IMR-90 (cell line): ENCODE measurements at regions not wholly inside any gene's neighbourhood (a gene's known extent, or its start where the extent isn't known, plus 50 kb on each side); places are given as distances from the start of the nearest gene placed in this dataset.

ENCODE experiments used
- ATAC-seq: fragments of 200-7000 bp; cut with Tn5 transposase; 2 replicates; pipeline ENCODE4 v1.9.1; 2020; ENCODE audit warnings: low read depth, mild to moderate bottlenecking, moderate library complexity
- BruUV-seq: library from RNA; stranded (reverse); fragments of 400-500 nt; replicated peaks from 2 replicates; lab custom pipeline; 2021; lab: Mats Ljungman, UMichigan
- CTCF ChIA-PET: fragments of 300-600 bp; formaldehyde crosslinking; extraction: SDS; loops from one replicate; lab custom pipeline; 2021; ENCODE audit warnings: antibody characterized with exemption; lab: Yijun Ruan, JAX
- POLR2A ChIA-PET: fragments of 300-600 bp; sonication (Branson Sonifier 250); formaldehyde crosslinking; loops from one replicate; lab custom pipeline; 2022; ENCODE audit warnings: antibody characterized with exemption; ENCODE audit not compliant: unreplicated experiment; lab: Charles Lee
- DNase-seq: peaks from one replicate; pipeline ENCODE4 v3.0.0; 2013
- H2AFZ ChIP-seq: replicated peaks from 2 replicates; pipeline ENCODE3; 2013; ENCODE audit warnings: low read length, mild to moderate bottlenecking; ENCODE audit not compliant: poor library complexity
- H2AK5ac ChIP-seq: 2 replicates; pipeline ENCODE4 v1.6.1; 2013; ENCODE audit warnings: low read depth, low read length, inconsistent platforms
- H2AK9ac ChIP-seq: replicated peaks from 2 replicates; pipeline ENCODE3; 2013; ENCODE audit warnings: mild to moderate bottlenecking, low read depth, low read length, moderate library complexity; ENCODE audit not compliant: poor library complexity
- H2BK120ac ChIP-seq: 2 replicates; pipeline ENCODE4 v1.6.1; 2013; ENCODE audit warnings: low read depth, low read length, inconsistent platforms
- H2BK15ac ChIP-seq: 3 replicates; pipeline ENCODE4 v1.6.1; 2013; ENCODE audit warnings: low read depth, low read length, inconsistent platforms
- H2BK20ac ChIP-seq: 2 replicates; pipeline ENCODE4 v1.6.1; 2013; ENCODE audit warnings: low read depth, mild to moderate bottlenecking, inconsistent platforms, low read length, moderate library complexity
- H2BK5ac ChIP-seq: 2 replicates; pipeline ENCODE4 v1.6.1; 2013; ENCODE audit warnings: mild to moderate bottlenecking, low read depth, low read length, inconsistent platforms; ENCODE audit not compliant: poor library complexity, severe bottlenecking
- H3K14ac ChIP-seq: replicated peaks from 2 replicates; pipeline ENCODE4 v1.6.1; 2013; ENCODE audit warnings: low read depth, low read length, inconsistent platforms
- H3K18ac ChIP-seq: 2 replicates; pipeline ENCODE4 v1.6.1; 2013; ENCODE audit warnings: low read depth, low read length, control low read depth
- H3K23ac ChIP-seq: 2 replicates; pipeline ENCODE4 v1.6.1; 2013; ENCODE audit warnings: low read depth, low read length, inconsistent platforms
- H3K27ac ChIP-seq: 2 replicates; pipeline ENCODE4 v1.5.1; 2013; ENCODE audit warnings: mild to moderate bottlenecking, control low read depth, low read length; ENCODE audit not compliant: insufficient read depth
- H3K27me3 ChIP-seq: 2 replicates; pipeline ENCODE4 v1.6.1; 2013; ENCODE audit warnings: low read length; ENCODE audit not compliant: control insufficient read depth, insufficient read depth
- H3K36me3 ChIP-seq: 2 replicates; pipeline ENCODE4 v1.6.1; 2013; ENCODE audit warnings: low read length, mixed read lengths; ENCODE audit not compliant: control insufficient read depth, insufficient read depth
- H3K4ac ChIP-seq: 2 replicates; pipeline ENCODE4 v1.6.1; 2013; ENCODE audit warnings: low read depth, low read length, inconsistent platforms
- H3K4me1 ChIP-seq: 2 replicates; pipeline ENCODE4 v1.6.1; 2013; ENCODE audit warnings: low read length, mixed read lengths; ENCODE audit not compliant: control insufficient read depth, insufficient read depth
- H3K4me2 ChIP-seq: 2 replicates; pipeline ENCODE4 v1.6.1; 2013; ENCODE audit warnings: low read depth, mild to moderate bottlenecking, control low read depth, low read length, moderate library complexity
- H3K4me3 ChIP-seq: 2 replicates; pipeline ENCODE4 v1.5.1; 2013; ENCODE audit warnings: low read depth, mild to moderate bottlenecking, control low read depth, low read length, moderate library complexity; ENCODE audit not compliant: insufficient read depth
- H3K56ac ChIP-seq: 2 replicates; pipeline ENCODE4 v1.6.1; 2013; ENCODE audit warnings: low read length, inconsistent platforms; ENCODE audit not compliant: insufficient read depth; ENCODE audit errors: extremely low read depth
- H3K79me1 ChIP-seq, 2 experiments: 2 replicates each; pipeline ENCODE4 v1.6.1; 2013; ENCODE audit warnings: low read length in 2 of 2, inconsistent platforms in 1 of 2, low read depth in 1 of 2
- H3K9ac ChIP-seq: 2 replicates; pipeline ENCODE4 v1.6.1; 2013; ENCODE audit warnings: low read depth, low read length, control low read depth
- H3K9me1 ChIP-seq: 2 replicates; pipeline ENCODE4 v1.6.1; 2013; ENCODE audit warnings: low read length, inconsistent platforms; ENCODE audit not compliant: insufficient read depth
- H3K9me3 ChIP-seq: 2 replicates; pipeline ENCODE4 v1.6.1; 2013; ENCODE audit warnings: low read length; ENCODE audit not compliant: control insufficient read depth, insufficient read depth
- H4K20me1 ChIP-seq: 2 replicates; pipeline ENCODE4 v1.6.1; 2013; ENCODE audit warnings: low read length, inconsistent platforms; ENCODE audit not compliant: insufficient read depth
- H4K5ac ChIP-seq: 2 replicates; pipeline ENCODE4 v1.6.1; 2013; ENCODE audit warnings: mild to moderate bottlenecking, low read depth, low read length, control low read depth
- H4K8ac ChIP-seq, 2 experiments: 2 replicates each; pipeline ENCODE4 v1.6.1; 2013; ENCODE audit warnings: low read depth in 2 of 2, low read length in 2 of 2, control low read depth in 1 of 2, inconsistent platforms in 1 of 2
- H4K91ac ChIP-seq: 2 replicates; pipeline ENCODE4 v1.6.1; 2013; ENCODE audit warnings: low read depth, low read length, inconsistent platforms; ENCODE audit not compliant: insufficient read depth
- BHLHE40 ChIP-seq: fragments of 150-350 bp; IDR thresholded peaks from 2 replicates; pipeline ENCODE4 v1.6.1; 2016; ENCODE audit warnings: mild to moderate bottlenecking, low read depth, low read length
- CEBPB ChIP-seq: IDR thresholded peaks from 2 replicates; pipeline ENCODE4 v1.6.1; 2012; ENCODE audit warnings: low read depth, low read length, improper control_type of control experiment
- CHD1 ChIP-seq: IDR thresholded peaks from 2 replicates; pipeline ENCODE4 v1.6.1; 2012; ENCODE audit warnings: low read depth, low read length, improper control_type of control experiment
- FOS ChIP-seq: fragments of 150-350 bp; IDR thresholded peaks from 2 replicates; pipeline ENCODE4 v1.6.1; 2016; ENCODE audit warnings: low read depth, low read length
- MAFK ChIP-seq: IDR thresholded peaks from 2 replicates; pipeline ENCODE4 v1.6.1; 2012; ENCODE audit warnings: low read depth, low read length, improper control_type of control experiment
- MAZ ChIP-seq: IDR thresholded peaks from 2 replicates; pipeline ENCODE4 v1.6.1; 2012; ENCODE audit warnings: low read depth, mild to moderate bottlenecking, low read length, improper control_type of control experiment, moderate library complexity, borderline replicate concordance
- NFE2L2 ChIP-seq: fragments of 150-350 bp; IDR thresholded peaks from 2 replicates; pipeline ENCODE4 v1.6.1; 2016; ENCODE audit warnings: low read depth, mild to moderate bottlenecking, low read length
- POLR2A ChIP-seq: IDR thresholded peaks from 2 replicates; pipeline ENCODE4 v1.6.1; 2012; ENCODE audit warnings: mild to moderate bottlenecking, low read depth, low read length
- RAD21 ChIP-seq: IDR thresholded peaks from 2 replicates; pipeline ENCODE4 v1.6.1; 2012; ENCODE audit warnings: low read length, improper control_type of control experiment
- RCOR1 ChIP-seq: IDR thresholded peaks from 2 replicates; pipeline ENCODE4 v1.6.1; 2012; ENCODE audit warnings: mild to moderate bottlenecking, low read length, improper control_type of control experiment; ENCODE audit not compliant: insufficient replicate concordance
- SMC3 ChIP-seq: fragments of 150-350 bp; IDR thresholded peaks from 2 replicates; pipeline ENCODE4 v1.6.1; 2016; ENCODE audit warnings: low read depth, mild to moderate bottlenecking, antibody characterized with exemption, low read length, moderate library complexity
- WGBS, 2 experiments: methylation state at CpG; one replicate each; pipeline versions ENCODE4 v1.1.5 to v1.1.7; 2013; ENCODE audit warnings: missing lambda C conversion rate in 2 of 2; ENCODE audit not compliant: insufficient read length in 1 of 2; ENCODE audit errors: extremely low coverage in 2 of 2; 5-methylcytosine and 5-hydroxymethylcytosine counted together
- dilution Hi-C: fragments of 300-500 bp; cut with HindIII; formaldehyde crosslinking; loops from one replicate; pipeline ENCODE4 v1.14.3; 2018; ENCODE audit warnings: low sequenced_read_pairs; ENCODE audit not compliant: unreplicated experiment
- in situ Hi-C: fragments of 300-500 bp; cut with MboI; formaldehyde crosslinking; loops from 3 replicates; pipeline ENCODE4 v1.14.3; 2019; ENCODE audit warnings: low sequenced_read_pairs, inconsistent platforms, mixed read lengths
- intact Hi-C: fragments of 100-400 bp; cut with micrococcal nuclease; formaldehyde crosslinking; loops from 2 replicates; pipeline ENCODE4 v1.10.0; 2022
- TF ChIP-seq, protein P1 (sequence below): fragments of 150-350 bp; IDR thresholded peaks from 2 replicates; pipeline ENCODE4 v1.6.1; 2017; ENCODE audit warnings: mild to moderate bottlenecking, antibody characterized with exemption, low read length, low read depth
- TF ChIP-seq, protein P2 (sequence below): fragments of 150-350 bp; IDR thresholded peaks from 2 replicates; pipeline ENCODE4 v1.6.1; 2016; ENCODE audit warnings: low read depth, mild to moderate bottlenecking, low read length, moderate library complexity, borderline replicate concordance

DNA sequence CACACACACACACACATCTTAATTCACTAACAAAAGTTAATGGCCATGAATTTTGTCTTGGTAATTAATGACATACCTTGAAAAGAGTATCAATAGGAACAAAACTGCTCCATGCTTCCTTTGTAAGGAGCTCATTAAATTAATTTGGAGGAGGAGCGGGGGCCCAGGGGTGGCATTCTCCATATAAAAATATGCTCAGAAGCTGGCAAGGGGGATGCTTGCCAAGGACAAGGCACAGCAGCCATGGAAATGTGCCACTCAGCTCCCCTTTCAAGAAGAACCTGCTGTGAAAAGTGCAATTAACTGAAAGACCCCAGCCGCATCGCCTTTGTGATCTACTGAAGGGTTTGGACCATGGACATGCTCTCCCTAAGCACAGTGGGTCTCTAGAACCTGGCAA lies 385.9 kb upstream of the API5 start:
- Histone ChIP-seq H2AK5ac (no peak overlapping the region), H3K4ac (no peak overlapping the region), H3K4me3 (no peak overlapping the region), H3K23ac (no peak overlapping the region), H3K56ac (no peak overlapping the region), H2BK20ac (no peak overlapping the region), H4K20me1 (no peaks in the 10 kb centered on the region), H3K27me3 (no peaks in the 10 kb centered on the region), H4K91ac (no peak overlapping the region), H2BK15ac (no peak overlapping the region), H4K5ac (no peak overlapping the region), H3K79me1 (no peaks in the 10 kb centered on the region), H3K27ac (no peak overlapping the region), H2AFZ (no peak overlapping the region), H3K9ac (no peak overlapping the region), H3K14ac (no peak overlapping the region), H3K9me3 (peaks cover 12% of the 10 kb centered on the region), H2AK9ac (no peak overlapping the region), H3K36me3 (no peaks in the 10 kb centered on the region), H3K18ac (no peak overlapping the region), H3K4me2 (no peak overlapping the region), H2BK120ac (no peak overlapping the region), H2BK5ac (no peak overlapping the region), H4K8ac (no peak overlapping the region), H3K9me1 (no peaks in the 10 kb centered on the region), H3K4me1 (no peaks in the 10 kb centered on the region)
- ChIA-PET POLR2A (no interaction called here), CTCF (interaction anchor here (1.2 kb wide), 1 partner anchor 8 kb away, joined by 12 read pairs; no protein-coding TSS in a partner anchor)
- no peak for ATAC-seq
- intact Hi-C loops, result no loop called here
- TF ChIP-seq, protein P1, sequence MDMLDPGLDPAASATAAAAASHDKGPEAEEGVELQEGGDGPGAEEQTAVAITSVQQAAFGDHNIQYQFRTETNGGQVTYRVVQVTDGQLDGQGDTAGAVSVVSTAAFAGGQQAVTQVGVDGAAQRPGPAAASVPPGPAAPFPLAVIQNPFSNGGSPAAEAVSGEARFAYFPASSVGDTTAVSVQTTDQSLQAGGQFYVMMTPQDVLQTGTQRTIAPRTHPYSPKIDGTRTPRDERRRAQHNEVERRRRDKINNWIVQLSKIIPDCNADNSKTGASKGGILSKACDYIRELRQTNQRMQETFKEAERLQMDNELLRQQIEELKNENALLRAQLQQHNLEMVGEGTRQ, result no peak
- TF ChIP-seq CHD1, result no peak
- TF ChIP-seq CEBPB, result no peak
- no peak for TF ChIP-seq FOS
- TF ChIP-seq POLR2A, result no peak
- TF ChIP-seq, protein P2, sequence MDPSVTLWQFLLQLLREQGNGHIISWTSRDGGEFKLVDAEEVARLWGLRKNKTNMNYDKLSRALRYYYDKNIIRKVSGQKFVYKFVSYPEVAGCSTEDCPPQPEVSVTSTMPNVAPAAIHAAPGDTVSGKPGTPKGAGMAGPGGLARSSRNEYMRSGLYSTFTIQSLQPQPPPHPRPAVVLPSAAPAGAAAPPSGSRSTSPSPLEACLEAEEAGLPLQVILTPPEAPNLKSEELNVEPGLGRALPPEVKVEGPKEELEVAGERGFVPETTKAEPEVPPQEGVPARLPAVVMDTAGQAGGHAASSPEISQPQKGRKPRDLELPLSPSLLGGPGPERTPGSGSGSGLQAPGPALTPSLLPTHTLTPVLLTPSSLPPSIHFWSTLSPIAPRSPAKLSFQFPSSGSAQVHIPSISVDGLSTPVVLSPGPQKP, result no peak
- TF ChIP-seq NFE2L2, result no peak
- TF ChIP-seq BHLHE40, result no peak
- TF ChIP-seq RAD21, result no peak
- TF ChIP-seq RCOR1, result no peak
- no peak for TF ChIP-seq MAZ
- TF ChIP-seq MAFK, result no peak
- TF ChIP-seq SMC3, result no peak
- BruUV-seq, result no TSS peak
- WGBS, 2 experiments, result no CpG with 5 or more reads among the region's 3 CpGs
- dilution Hi-C loops, result no loop called here
- no peak for DNase-seq
- in situ Hi-C loops, result no loop called here
